ENCODE measurements at regions not wholly inside any gene's neighbourhood (a gene's known extent, or its start where the extent isn't known, plus 50 kb on each side); places are given as distances from the start of the nearest gene placed in this dataset.

GRCh38 chr5:158032246-158032645 is 173.3 kb upstream of the CLINT1 start:
- TF ChIP-seq POLR2A (IDR thresholded peaks at IDR 0.05) = no peak
- no peak for TF ChIP-seq CTCF (IDR thresholded peaks at IDR 0.05 in 4 of 5, conservative IDR thresholded peaks at IDR 0.05 in 1 of 5)

Data from gastrocnemius medialis (tissue), 4 donors.